Breast epithelium (tissue), 3 donors: ENCODE measurements at regions not wholly inside any gene's neighbourhood (a gene's known extent, or its start where the extent isn't known, plus 50 kb on each side); places are given as distances from the start of the nearest gene placed in this dataset.

Source experiments
- POLR2A ChIP-seq: fragments of 450-650 bp; IDR thresholded peaks from one replicate; pipeline ENCODE4 v1.6.1; 2016; ENCODE audit warnings: antibody characterized with exemption, mild to moderate bottlenecking, moderate library complexity
- POLR2AphosphoS5 ChIP-seq, 3 donors: sonication (generic); formaldehyde crosslinking; IDR thresholded peaks; one replicate each; pipeline ENCODE4 v1.6.1; 2017; ENCODE audit warnings: antibody characterized with exemption in 3 of 3
- TF ChIP-seq, protein P1 (sequence below), 3 donors: fragments of 450-650 bp; IDR thresholded peaks; one replicate each; pipeline ENCODE4 v1.5.1; 2016 to 2017; ENCODE audit warnings: antibody characterized with exemption in 3 of 3, mild to moderate bottlenecking in 3 of 3, moderate library complexity in 3 of 3

DNA sequence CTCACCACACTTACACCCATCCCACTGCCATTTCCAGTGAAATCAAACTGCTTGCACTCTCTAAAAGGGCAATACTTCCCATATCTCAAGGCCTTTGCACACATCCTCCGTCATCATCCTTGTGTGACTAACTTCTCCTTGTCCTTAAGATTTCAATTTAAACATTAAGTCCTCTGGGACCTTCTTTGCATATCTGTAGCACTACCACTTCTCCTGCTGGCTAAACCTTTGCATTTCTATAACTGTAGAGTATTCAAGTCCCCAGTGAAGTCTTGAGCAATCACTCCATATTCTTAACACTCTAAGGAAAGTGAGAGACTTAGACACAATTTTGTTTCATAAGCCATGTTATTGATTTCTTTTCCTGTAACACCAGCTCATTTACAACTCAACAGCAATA, 136.8 kb upstream of the EPHA4 start:
- TF ChIP-seq, protein P1, sequence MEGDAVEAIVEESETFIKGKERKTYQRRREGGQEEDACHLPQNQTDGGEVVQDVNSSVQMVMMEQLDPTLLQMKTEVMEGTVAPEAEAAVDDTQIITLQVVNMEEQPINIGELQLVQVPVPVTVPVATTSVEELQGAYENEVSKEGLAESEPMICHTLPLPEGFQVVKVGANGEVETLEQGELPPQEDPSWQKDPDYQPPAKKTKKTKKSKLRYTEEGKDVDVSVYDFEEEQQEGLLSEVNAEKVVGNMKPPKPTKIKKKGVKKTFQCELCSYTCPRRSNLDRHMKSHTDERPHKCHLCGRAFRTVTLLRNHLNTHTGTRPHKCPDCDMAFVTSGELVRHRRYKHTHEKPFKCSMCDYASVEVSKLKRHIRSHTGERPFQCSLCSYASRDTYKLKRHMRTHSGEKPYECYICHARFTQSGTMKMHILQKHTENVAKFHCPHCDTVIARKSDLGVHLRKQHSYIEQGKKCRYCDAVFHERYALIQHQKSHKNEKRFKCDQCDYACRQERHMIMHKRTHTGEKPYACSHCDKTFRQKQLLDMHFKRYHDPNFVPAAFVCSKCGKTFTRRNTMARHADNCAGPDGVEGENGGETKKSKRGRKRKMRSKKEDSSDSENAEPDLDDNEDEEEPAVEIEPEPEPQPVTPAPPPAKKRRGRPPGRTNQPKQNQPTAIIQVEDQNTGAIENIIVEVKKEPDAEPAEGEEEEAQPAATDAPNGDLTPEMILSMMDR (IDR thresholded peaks at IDR 0.05): no peak
- TF ChIP-seq POLR2AphosphoS5 (IDR thresholded peaks at IDR 0.05) (no peak), POLR2A (no peak)
